Left ventricle myocardium inferior (tissue), 1 donor: ENCODE measurements at regions not wholly inside any gene's neighbourhood (a gene's known extent, or its start where the extent isn't known, plus 50 kb on each side); places are given as distances from the start of the nearest gene placed in this dataset.

ENCODE experiments used
- DNase-seq: peaks from one replicate; pipeline ENCODE4 v3.0.0-alpha.2; 2020
- H3K27ac ChIP-seq: fragments of 200-600 bp; replicated peaks from 2 replicates; pipeline ENCODE4 v1.8.0; 2021
- H3K27me3 ChIP-seq: fragments of 200-600 bp; 2 replicates; pipeline ENCODE4 v1.8.0; 2021; ENCODE audit warnings: low read depth
- H3K36me3 ChIP-seq: fragments of 200-600 bp; 2 replicates; pipeline ENCODE4 v1.8.0; 2021
- H3K4me1 ChIP-seq: fragments of 200-600 bp; 2 replicates; pipeline ENCODE4 v1.8.0; 2021
- H3K4me3 ChIP-seq: fragments of 200-600 bp; 2 replicates; pipeline ENCODE4 v1.8.0; 2021; ENCODE audit warnings: mild to moderate bottlenecking, moderate library complexity
- H3K9me3 ChIP-seq: fragments of 200-600 bp; replicated peaks from 2 replicates; pipeline ENCODE4 v1.8.0; 2021
- intact Hi-C: fragments of 100-400 bp; cut with micrococcal nuclease; formaldehyde crosslinking; loops from one replicate; pipeline ENCODE4 v1.11.0; 2022
- TF ChIP-seq, protein P1 (sequence below): fragments of 200-600 bp; IDR thresholded peaks from 2 replicates; pipeline ENCODE4 v1.8.0; 2021; ENCODE audit warnings: antibody characterized with exemption, mild to moderate bottlenecking, borderline replicate concordance
- donor health status: DM: no; HTN: yes; CAD: no; lungs with severe emphysema.

GRCh38 chr4:170414961-170415360, 325.2 kb upstream of the AADAT start:
- intact Hi-C loops: no loop called here
- Histone ChIP-seq H3K27me3 (no peaks in the 10 kb centered on the region), H3K4me1 (no peaks in the 10 kb centered on the region), H3K4me3 (no peak overlapping the region), H3K9me3 (peaks cover 41% of the 10 kb centered on the region), H3K27ac (no peak overlapping the region), H3K36me3 (no peaks in the 10 kb centered on the region)
- no peak for DNase-seq
- TF ChIP-seq, protein P1, sequence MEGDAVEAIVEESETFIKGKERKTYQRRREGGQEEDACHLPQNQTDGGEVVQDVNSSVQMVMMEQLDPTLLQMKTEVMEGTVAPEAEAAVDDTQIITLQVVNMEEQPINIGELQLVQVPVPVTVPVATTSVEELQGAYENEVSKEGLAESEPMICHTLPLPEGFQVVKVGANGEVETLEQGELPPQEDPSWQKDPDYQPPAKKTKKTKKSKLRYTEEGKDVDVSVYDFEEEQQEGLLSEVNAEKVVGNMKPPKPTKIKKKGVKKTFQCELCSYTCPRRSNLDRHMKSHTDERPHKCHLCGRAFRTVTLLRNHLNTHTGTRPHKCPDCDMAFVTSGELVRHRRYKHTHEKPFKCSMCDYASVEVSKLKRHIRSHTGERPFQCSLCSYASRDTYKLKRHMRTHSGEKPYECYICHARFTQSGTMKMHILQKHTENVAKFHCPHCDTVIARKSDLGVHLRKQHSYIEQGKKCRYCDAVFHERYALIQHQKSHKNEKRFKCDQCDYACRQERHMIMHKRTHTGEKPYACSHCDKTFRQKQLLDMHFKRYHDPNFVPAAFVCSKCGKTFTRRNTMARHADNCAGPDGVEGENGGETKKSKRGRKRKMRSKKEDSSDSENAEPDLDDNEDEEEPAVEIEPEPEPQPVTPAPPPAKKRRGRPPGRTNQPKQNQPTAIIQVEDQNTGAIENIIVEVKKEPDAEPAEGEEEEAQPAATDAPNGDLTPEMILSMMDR: no peak

GRCh38 chr4:170414360-170414759, 324.6 kb upstream of the AADAT start:
- Histone ChIP-seq H3K4me1 (no peaks in the 10 kb centered on the region), H3K27ac (no peak overlapping the region), H3K36me3 (no peaks in the 10 kb centered on the region), H3K4me3 (no peak overlapping the region), H3K27me3 (no peaks in the 10 kb centered on the region), H3K9me3 (peaks cover 36% of the 10 kb centered on the region)
- intact Hi-C loops: no loop called here
- DNase-seq: no peak
- TF ChIP-seq, protein P1: no peak

GRCh38 chr4:170413951-170414350, 324.2 kb upstream of the AADAT start:
- Histone ChIP-seq H3K9me3 (peaks cover 35% of the 10 kb centered on the region), H3K4me3 (no peak overlapping the region), H3K4me1 (no peaks in the 10 kb centered on the region), H3K27me3 (no peaks in the 10 kb centered on the region), H3K36me3 (no peaks in the 10 kb centered on the region), H3K27ac (no peak overlapping the region)
- TF ChIP-seq, protein P1: no peak
- no peak for DNase-seq
- intact Hi-C loops: no loop called here

DNA sequence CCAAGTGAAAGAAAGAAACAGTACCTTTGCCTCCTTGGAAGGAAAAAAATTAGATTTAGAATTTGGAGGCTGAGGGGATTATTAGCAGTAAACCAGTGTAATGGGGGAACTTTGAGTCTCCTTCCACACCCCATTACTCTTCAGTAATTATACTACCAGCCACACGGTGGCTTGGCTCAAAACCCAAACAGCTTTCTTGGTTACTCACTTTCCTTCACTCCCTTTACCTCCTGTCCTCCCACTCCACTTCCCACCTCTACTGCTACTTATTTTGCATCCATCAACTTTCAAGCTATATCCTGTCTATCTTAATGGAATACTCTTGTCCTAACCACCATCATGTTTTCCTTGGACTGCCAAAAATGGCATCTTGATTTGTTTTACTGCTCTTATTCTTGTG, 310.6 kb upstream of the AADAT start:
- Histone ChIP-seq H3K27ac (no peak overlapping the region), H3K27me3 (no peaks in the 10 kb centered on the region), H3K4me3 (no peak overlapping the region), H3K4me1 (no peaks in the 10 kb centered on the region), H3K9me3 (peaks cover 10% of the 10 kb centered on the region), H3K36me3 (no peaks in the 10 kb centered on the region)
- intact Hi-C loops: no loop called here
- TF ChIP-seq, protein P1: no peak
- no peak for DNase-seq

- no peak for DNase-seq
- Histone ChIP-seq H3K4me1 (no peaks in the 10 kb centered on the region), H3K4me3 (no peak overlapping the region), H3K9me3 (peaks cover 10% of the 10 kb centered on the region), H3K36me3 (no peaks in the 10 kb centered on the region), H3K27ac (no peak overlapping the region), H3K27me3 (no peaks in the 10 kb centered on the region)
- intact Hi-C loops: no loop called here
- TF ChIP-seq, protein P1: no peak
Measured at GRCh38 chr4:170399581-170400293, 310.0 kb upstream of the AADAT start.

DNA sequence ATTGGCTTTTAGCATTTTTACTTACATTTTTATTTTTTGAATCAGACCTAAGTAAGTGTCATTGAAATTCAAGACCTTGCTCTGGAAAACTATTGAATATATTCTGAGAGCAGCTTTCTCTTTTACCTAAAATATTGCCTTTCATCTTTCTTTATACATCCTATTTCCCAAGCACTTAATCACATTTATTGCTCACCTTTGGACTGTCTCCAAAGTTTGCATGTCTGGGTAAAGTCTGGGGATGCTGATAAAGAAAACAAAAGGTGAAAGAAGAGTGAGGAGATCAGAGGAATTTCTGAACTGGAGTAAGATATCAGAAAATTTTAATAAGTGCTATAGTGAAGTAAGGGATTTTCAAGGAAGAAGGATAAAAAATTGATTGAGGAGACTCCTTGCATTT, 308.5 kb upstream of the AADAT start:
- H3K27ac ChIP-seq: no peak overlapping the region
- no peaks in the 10 kb centered on the region for H3K36me3 ChIP-seq
- TF ChIP-seq, protein P1: no peak
- no peak for DNase-seq
- no peak overlapping the region for H3K4me3 ChIP-seq
- peaks cover 10% of the 10 kb centered on the region for H3K9me3 ChIP-seq
- H3K27me3 ChIP-seq: no peaks in the 10 kb centered on the region
- no peaks in the 10 kb centered on the region for H3K4me1 ChIP-seq
- intact Hi-C loops: no loop called here
